NB4 (cell line): ENCODE measurements at regions not wholly inside any gene's neighbourhood (a gene's known extent, or its start where the extent isn't known, plus 50 kb on each side); places are given as distances from the start of the nearest gene placed in this dataset.

Source experiments
- DNase-seq: peaks from one replicate; pipeline ENCODE4 v3.0.0; 2010; ENCODE audit warnings: low read depth
- H3K4me3 ChIP-seq: one replicate; pipeline ENCODE4 v1.5.1; 2011; ENCODE audit warnings: mild to moderate bottlenecking, low read depth, low read length, moderate library complexity
- CTCF ChIP-seq: IDR thresholded peaks from one replicate; pipeline ENCODE4 v1.5.1; 2012; ENCODE audit warnings: low read depth, low read length
- MAX ChIP-seq: IDR thresholded peaks from 2 replicates; pipeline ENCODE4 v1.6.1; 2011; ENCODE audit warnings: low read depth, low read length
- MYC ChIP-seq: IDR thresholded peaks from 2 replicates; pipeline ENCODE4 v1.6.1; 2011; ENCODE audit warnings: low read depth, low read length
- POLR2A ChIP-seq: IDR thresholded peaks from 2 replicates; pipeline ENCODE4 v1.6.1; 2011; ENCODE audit warnings: mild to moderate bottlenecking; ENCODE audit not compliant: insufficient read length; ENCODE audit errors: extremely low read depth

- TF ChIP-seq CTCF (no peak), POLR2A (no peak), MYC (no peak), MAX (no peak)
- H3K4me3 ChIP-seq = no peak overlapping the region
- DNase-seq = no peak
These were observed 173.7 kb downstream of the TFAP2C start for GRCh38 chr20:56802805-56803204.

- no peak for DNase-seq
- H3K4me3 ChIP-seq = no peak overlapping the region
- TF ChIP-seq MYC (no peak), MAX (no peak), POLR2A (no peak), CTCF (no peak)
These were observed 176.2 kb downstream of the TFAP2C start for GRCh38 chr20:56805313-56805712.

GRCh38 chr20:56805966-56806365 is 176.9 kb downstream of the TFAP2C start:
- DNase-seq = no peak
- H3K4me3 ChIP-seq = no peak overlapping the region
- no peak for TF ChIP-seq MYC
- no peak for TF ChIP-seq MAX
- no peak for TF ChIP-seq CTCF
- TF ChIP-seq POLR2A = no peak

GRCh38 chr20:56806952-56807517 is 177.9 kb downstream of the TFAP2C start:
- H3K4me3 ChIP-seq = no peak overlapping the region
- DNase-seq = no peak
- TF ChIP-seq MAX = no peak
- no peak for TF ChIP-seq CTCF
- no peak for TF ChIP-seq MYC
- TF ChIP-seq POLR2A = no peak

- TF ChIP-seq MAX (no peak), MYC (no peak), CTCF (no peak), POLR2A (no peak)
- no peak overlapping the region for H3K4me3 ChIP-seq
- DNase-seq = no peak
These were observed 179.1 kb downstream of the TFAP2C start for GRCh38 chr20:56808117-56808725.
